ENCODE measurements at regions not wholly inside any gene's neighbourhood (a gene's known extent, or its start where the extent isn't known, plus 50 kb on each side); places are given as distances from the start of the nearest gene placed in this dataset.
"Not testable (repeated sequence)": the region's sequence is repeated elsewhere in the genome, so short reads cannot be mapped to it uniquely, and the experiment has no call there.

DNA sequence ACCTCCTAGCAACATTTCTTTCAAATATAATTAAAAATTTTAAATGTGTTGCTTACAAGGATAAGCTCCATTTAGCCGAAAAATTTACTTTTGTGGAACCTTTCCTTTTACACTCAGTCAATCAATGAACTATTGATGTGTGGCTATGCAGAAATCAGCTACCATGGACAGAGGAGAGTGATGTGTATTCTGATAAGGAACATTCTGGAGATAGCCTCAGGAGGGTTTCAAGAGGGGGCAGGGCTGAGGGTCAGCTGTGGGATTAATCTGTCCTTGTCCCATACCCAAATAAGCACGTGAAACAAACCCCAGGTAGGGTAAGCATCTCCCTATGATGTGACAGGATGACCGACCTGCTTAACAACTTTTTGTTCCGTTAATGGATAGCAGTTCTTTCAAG lies 192.6 kb upstream of the PROK2 start:
- no peak for DNase-seq (ENCODE audit: low read depth in 2 of 2)

DNA sequence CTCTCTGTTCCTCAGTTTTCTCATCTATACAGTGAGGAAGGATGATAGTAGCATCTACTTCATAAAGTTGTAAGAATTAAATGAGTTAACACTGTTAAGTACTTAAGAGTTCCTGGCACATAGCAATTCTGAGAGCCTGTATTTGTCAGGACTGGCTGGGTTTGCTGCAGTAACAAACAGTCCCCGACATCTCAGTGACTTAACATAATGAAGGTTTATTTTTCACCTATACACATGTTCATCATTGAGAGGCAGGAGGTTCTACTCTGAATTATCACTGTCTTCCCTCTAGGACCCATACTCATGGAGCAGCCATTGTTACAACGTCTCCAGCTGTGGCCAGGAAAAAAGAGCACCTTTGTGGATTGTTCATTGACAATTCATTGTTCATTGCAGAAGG lies 190.6 kb upstream of the PROK2 start:
- no peak for DNase-seq (ENCODE audit: low read depth in 2 of 2)

DNA sequence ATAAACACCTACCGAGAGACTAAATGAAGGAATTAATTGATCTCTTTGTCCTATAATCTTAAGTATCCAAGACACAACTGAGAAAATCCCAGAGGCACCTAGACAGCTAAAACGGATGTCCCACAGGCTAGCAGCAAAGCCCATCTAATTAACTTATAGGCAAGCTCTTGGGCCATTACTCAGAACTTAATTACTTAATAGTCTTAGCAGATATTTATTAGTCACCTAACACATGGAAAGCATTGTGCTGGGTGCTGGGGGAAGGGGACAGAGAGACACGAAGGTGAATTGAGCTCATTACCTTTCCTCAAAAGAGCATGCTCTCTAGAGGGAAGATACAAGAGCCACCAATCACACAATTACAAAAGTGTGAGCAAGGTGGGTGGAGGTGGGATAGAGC lies 189.8 kb upstream of the PROK2 start:
- DNase-seq (ENCODE audit: low read depth in 2 of 2) = no peak

DNA sequence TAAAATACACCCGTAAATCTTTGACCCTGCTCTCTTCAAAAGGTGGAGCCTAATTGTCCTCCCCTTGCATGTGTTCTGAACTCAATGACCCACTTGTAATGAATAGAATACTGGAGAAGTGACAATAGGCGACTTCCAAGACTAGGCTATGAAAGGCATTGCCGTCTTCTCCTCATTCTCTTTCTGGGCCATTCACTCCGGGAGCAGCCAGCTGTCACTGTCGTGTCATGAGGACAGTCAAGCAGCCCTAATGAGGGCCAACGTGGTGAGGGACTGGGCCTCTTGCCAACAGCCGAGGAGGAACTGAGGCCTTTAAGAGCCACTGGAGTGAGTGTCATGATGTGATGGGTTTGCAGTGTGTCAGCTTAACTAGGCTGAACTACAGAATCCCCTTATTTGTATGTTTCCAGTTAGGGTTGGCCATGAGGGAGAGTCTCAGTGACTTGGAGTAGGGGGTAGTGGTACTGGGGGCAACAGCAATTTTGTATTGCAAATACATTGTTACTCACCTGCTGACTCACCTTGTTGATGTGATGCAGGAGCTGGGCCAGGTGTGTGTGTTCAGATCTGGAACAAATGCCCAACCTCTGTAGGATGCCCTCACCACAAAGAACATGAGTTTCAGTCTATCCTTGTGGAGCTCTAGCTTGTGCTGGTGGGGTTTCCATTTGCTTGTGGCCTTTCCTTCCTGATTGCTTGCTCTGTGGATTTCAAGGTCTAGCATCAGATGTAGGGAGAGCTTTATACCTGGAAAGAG lies 188.5 kb upstream of the PROK2 start:
- no peak for DNase-seq (ENCODE audit: low read depth in 2 of 2)

DNA sequence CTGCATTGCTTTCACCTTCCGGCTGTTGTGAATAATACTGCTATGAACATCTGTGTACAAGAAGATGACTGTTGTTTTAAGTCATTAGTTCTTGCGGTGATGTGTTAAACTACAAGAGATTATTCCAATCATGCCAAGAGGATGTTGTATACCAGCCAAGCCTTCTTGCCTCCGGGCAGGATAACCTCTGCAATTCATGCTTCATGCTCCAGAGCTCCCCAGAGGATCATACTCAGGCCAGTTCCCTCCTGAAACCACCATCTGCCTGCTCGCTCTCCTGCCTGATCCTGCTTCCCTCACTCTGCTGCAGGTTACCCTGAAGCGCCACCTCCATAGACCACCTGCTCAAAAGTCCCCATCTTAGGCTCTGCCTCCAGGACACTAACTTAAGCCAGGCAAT lies 187.1 kb upstream of the PROK2 start:
- no peak for DNase-seq (ENCODE audit: low read depth in 2 of 2)

DNA sequence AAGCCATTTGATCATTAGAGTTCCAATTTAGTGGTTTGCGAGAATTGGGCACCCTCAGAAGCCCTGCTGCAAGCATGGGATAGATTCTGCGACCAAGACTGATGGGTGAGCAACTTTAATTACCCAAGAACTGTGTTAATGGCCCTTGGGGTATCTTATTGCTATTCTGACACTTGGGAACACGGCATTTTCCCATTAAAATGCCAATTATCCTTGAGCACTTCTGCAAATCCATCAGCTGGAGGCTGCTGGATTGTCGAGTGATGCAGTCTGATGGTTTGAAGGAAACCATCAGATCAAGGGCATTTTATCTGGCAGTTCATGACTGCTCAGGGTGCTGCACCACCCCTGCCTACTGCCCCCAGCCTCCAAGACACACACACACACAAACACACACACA lies 183.6 kb upstream of the PROK2 start:
- DNase-seq (ENCODE audit: low read depth in 2 of 2) = no peak

DNA sequence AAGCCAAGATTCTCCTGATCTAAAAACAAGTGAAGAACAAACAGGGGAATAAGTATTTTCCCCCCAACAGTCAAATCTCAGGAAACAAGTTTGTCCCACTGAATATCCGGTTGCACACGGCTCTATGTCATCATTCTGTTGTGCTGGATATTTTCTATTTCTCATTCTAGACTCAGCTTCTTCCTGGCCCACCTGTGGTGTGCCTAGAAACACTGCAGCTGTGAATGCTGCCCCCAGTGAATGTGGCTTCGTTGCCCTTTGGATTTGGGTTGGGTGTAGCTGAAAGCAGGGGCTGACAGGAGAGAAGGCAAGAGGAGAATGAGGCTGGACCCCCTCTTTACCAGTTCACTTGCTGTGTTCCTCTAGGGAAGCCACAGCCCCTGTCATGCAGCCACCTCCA lies 181.2 kb upstream of the PROK2 start:
- DNase-seq (ENCODE audit: low read depth in 2 of 2) = no peak

DNA sequence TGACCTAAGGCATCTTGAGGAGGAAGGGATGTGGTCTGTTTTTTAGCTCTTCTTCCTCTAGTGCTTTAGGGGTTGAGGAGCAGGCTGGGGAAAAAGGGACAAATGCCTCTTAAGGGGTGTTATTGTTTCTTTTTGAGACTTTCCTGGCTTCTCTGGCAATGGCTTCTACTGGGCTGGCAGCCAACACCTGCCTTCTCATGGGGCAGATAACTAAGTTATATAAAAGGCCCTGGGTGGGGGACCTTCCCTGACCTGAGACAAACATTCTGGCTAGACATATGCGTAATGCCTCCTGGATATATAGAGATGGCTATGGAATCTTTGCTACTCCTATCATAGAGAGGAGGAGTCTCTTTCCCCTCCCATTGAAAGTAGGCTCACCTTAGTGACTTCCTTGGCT lies 179.2 kb upstream of the PROK2 start:
- DNase-seq (ENCODE audit: low read depth in 2 of 2) = no peak

DNA sequence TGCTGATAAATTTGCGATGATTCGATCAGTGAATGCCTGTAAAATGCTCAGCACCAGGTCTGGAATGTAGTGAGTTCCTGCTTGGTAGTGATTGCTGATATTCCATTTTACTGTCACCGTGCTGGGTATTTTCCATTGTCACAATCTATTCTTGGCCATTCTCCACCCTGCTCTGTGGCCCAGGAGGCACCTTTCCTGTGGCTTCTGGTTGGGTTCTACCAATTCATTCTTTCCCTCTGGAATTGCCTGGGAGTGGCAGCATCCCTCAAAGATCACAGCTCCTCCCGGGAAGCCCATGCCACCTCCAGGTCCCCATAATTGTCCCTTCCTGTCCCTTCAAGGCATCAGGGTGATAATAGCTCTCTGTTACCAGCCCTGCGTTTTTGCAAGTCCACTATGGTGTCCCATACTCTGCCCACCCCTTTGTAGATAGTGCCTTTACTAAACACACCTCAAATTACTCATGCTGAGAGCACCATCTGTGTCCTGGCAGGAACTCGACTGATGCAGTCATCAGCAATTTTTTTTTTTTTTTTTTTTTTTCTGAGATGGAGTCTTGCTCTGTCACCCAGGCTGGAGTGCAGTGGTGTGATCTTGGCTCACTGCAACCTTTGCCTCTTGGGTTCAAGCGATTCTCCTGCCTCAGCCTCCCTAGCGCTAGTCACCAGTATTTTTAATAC lies 177.8 kb upstream of the PROK2 start:
- no peak for DNase-seq (ENCODE audit: low read depth in 2 of 2)

DNA sequence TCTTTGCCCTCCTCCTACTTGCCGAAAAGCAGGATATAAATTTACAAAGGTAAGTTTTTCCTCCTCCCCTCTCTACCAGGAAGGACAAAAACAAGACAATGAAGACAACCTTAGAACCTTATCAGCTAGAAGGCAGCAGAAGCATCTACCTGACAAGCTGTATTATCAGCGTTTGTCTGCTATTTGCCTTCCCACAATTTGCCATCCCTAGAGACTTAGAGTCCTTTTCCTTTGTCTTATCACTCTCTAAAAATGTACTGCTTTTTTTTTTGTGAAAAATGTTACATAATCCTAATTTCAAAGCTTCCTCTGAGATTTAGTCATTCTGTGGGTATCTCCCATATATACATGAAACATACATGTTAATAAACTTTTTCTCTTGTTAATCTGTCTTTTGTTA lies 176.9 kb upstream of the PROK2 start:
- DNase-seq (ENCODE audit: low read depth in 2 of 2) = no peak

DNA sequence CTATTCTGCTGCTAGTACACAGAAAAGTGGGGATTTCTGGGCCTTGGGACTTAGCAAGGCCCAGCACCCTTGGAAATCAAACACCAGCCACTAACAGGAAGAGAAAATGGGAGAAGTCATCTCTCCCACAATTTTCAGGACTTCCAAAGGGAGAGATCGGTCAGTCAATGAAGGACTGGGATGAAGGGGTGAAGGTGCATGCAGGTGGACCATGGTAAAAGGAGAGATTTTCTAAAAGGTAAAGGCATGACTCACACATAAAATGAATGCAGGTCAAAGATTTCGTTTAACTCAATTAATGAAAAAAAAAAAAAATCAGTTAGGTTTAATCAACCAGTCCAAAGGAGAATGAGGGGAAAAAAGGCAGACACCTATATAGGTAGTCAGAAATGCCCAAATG lies 176.4 kb upstream of the PROK2 start:
- DNase-seq (ENCODE audit: low read depth in 2 of 2) = no peak

DNA sequence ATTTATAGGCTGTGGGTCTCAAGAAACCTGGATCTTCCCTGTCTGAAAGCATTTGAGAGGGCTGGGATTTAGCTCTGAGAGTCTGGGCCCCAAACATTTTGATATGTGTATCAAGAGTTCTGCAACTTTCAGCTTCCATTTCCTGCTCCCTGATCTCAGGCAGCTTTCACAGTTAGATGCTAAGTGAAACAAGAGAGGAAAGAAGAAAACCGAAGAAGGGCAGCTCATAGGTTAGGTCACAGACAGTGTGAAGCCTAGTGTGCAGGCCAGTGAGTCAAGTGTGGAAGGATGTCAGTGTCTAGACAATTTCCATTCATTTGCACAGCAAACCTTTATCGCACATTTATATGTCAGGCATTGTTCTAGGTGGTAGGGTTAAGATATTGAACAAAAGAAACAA lies 173.6 kb upstream of the PROK2 start:
- no peak for DNase-seq (ENCODE audit: low read depth in 2 of 2)

DNA sequence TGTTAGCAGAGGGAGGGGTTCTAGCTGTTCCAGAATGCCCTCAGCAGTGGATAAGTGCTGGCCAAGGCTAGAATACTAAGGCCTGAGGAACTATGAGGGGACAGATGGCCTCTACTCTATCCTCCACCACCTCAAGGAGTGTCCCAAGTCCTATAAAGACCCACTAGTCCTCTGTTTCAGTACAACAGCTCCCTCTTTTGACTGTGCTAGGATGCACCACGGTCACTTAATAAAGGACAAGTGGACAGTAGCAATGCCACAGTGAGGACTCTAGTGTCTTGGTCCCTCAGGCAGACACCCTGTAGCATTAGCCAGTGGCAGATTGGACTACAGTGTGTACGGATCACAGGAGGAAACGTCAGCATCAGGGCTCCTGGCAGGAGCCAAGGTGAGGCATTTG lies 171.8 kb upstream of the PROK2 start:
- DNase-seq (ENCODE audit: low read depth in 2 of 2) = no peak

DNA sequence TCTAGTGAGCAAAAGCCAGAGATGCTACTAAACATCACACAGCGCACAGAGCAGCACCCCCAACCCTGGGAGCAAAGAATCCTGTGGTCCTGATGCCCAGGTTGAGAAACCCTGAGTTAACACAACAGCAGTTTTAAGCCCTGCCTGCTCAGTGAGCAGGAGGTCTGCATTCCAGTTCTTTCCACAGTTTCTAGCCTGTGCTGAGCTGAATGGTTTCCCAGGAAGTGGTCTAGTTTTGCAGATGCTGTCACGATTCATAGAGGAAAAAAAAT lies 171.1 kb upstream of the PROK2 start:
- no peak for DNase-seq (ENCODE audit: low read depth in 2 of 2)

DNA sequence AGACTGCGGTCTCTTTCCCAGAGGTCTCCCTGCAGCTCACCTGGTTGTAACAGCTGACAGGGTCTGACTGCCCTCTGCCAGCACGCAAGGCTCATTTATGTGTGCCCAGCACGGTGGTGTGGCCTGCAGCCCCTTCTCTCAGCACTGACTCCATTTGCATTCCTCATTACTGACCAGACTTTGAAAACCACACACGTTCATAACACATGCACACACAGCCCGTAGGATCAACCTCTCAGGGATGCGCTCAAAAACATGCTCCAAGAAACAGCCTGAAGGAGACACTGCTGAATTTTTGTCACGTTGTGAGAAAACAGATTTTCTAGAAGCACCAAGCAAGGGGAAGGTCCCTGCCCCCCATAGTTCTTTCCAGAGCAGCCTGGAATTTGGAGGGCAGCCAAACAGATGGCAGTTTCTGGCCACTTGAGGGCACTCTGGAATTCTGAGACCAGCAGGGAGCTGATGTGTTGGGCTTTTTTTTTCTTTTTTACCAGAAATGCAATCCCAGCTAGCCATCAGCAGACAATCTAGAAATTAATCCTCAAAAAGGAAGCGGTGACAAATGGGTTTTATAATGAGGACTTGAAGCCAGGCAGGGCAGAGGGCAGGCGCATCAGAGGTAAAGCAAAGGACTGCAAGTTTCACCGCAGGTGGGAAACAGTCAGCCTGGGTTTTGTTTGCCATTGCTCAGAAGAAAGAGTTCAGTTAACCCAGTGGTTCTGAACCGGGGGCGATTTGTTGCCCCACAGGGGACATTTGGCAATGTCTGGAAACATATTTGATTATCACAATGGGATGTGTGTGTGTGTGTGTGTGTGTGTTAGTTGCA lies 170.5 kb upstream of the PROK2 start:
- DNase-seq (ENCODE audit: low read depth in 2 of 2) = no peak

DNA sequence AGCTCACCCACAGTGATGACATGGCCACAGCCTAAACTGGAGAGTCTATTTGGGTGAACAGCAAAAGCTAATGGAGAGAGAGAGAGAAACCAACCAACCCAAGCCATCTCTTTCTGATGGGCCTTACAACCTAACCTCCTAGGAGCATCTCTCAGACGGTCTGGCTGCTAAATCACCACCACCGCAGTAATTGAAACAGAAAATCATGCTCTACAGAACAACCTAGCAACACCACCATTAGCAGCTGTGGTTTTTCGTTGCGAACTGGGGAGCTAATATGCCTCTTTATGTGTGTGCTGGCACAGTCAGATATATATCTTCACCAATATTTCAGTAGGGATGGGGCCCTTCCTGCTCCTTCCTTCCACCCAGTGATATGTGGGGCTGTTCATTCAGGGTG lies 166.9 kb upstream of the PROK2 start:
- no peak for DNase-seq (ENCODE audit: low read depth in 2 of 2)

DNA sequence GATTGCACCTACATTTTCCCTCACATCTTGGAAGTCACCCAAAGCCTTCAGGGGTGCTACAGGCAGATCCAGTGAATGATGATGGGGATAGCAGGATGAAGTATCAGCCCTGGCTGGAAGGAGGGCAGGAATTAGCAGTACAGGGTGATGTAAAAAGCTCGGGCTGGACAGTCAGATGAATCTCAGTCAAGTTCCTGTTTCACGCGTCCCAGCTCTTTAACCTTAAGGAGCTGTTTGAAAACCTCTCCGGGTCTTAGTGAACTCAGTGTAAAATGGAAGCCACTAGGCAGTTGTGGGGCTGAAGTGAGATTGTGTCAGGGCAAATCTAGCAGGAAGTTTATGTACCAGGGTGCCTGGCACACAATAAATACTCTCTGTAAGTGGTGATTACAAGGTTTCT lies 166.4 kb upstream of the PROK2 start:
- no peak for DNase-seq (ENCODE audit: low read depth in 2 of 2)

DNA sequence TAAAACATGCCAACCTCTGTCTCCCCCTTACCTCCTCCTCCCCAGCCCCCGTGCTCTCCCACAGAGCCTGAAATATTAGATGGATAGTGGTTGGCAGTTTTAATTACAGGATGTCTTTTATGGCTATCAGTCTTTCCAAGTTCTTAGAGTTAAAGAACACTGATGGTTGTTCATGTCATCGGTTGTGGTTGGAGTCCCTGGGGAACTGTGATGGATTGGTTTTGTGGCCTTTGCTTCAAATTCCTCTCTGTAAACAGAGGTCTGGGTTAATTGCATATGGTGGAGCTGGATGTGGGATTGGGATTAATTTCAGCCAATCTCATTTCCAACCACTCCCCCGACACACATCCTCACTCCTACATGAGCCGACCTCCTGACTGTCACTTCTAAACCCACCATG lies 164.5 kb upstream of the PROK2 start:
- no peak for DNase-seq (ENCODE audit: low read depth in 2 of 2)

DNA sequence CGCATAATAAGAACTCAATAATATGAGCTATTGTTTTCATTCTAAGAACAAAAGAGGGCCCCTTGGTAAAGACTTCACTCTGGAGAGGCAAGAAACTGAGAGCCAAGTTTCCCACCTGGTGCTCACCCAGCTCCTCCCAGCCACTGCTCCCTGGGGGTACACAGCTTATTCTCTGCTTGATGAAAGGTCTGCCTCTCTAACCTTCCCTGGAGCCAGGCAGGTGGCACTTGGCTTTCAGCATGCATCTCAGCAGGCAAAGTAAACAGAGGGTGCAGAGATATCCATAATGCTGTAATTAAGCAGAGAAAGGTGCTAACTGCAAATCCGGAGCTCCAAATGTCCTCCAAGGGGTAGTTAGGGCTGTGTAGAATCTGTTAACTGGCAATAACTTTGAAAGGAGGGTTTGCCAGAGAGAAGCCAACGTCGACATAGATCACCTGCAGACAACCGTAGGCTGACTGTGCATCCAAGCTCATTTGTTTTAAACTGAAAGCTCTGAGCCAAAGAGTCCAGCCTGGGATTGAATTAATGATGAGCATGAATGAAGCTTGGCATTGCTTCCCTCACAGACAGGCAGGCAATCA lies 159.6 kb upstream of the PROK2 start:
- DNase-seq (ENCODE audit: low read depth in 2 of 2) = no peak

DNA sequence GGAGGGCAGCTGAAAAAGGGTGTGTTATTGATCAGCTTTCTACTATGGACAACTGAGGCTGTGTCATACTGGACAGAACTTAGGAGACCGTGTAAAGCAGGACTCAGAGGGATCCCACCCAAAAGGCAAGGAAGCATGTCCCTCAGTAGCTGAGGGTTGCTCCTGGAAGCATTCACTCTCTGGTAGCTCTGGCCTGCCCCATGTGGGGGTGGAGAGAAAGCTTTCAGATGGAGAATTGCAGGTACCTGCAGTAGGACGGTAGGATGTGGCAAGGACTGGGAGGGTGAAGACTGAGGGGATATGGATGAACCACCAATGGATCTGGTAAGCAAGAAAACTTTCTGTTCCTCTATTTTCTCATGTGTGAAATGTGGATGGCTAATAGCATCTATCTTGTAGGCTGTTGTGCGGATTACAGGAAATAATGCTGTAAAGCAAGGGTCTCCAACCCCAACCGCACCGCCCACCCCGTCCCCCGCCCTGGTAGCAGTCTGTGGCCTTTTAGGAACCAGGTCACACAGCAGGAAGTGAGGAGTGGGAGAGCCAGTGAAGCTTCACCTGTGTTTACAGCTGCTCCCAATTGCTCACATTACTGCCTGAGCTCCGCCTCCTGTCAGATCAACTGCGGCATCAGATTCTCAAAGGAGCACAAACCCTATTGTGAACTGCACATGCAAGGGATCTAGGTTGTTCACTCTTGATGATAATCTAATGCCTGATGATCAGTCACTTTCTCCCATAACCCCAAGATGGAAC lies 157.7 kb upstream of the PROK2 start:
- no peak for DNase-seq (ENCODE audit: low read depth in 2 of 2)

DNA sequence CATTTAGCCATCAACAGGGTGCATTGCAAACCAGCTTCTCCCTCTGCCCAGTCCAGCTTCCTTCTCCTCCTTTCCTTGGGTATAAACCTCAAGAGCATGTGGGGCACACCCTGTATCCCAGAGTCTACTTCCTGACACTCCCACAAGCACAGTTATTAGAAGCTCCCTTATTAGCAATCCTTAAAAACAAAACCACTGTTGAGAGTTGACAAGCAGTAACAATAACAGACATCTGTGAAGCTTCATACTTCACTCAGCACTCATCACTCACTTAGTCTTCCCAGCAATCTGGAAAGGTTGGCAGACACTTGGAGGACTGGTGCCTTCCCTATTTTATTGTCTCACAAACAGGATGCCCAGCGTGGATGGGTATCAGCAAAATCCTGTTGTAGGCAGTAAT lies 155.5 kb upstream of the PROK2 start:
- DNase-seq (ENCODE audit: low read depth in 2 of 2) = no peak

DNA sequence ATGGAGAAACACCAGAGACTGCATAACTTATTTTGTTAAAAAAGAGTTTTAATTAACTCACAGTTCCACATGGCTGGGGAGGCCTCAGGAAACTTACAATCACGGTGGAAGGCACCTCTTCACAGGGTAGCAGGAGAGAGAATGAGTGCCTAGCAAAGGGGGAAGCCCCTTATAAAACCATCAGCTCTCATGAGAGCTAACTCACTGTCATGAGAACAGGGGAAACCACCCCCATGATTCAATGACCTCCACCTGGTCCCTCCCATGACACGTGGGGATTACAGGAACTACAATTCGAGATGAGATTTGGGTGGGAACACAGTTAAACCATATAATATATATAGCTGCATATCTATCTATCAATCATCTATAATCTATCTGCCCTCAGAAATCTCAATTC lies 153.1 kb upstream of the PROK2 start:
- DNase-seq (ENCODE audit: low read depth in 2 of 2) = not testable (repeated sequence)

All from stimulated activated CD8-positive, alpha-beta memory T cell treated with anti-CD3 and anti-CD28 coated beads, Interleukin-7, amount 100 ng/mL, for 4 hours (primary cell).